ENCODE measurements at regions not wholly inside any gene's neighbourhood (a gene's known extent, or its start where the extent isn't known, plus 50 kb on each side); places are given as distances from the start of the nearest gene placed in this dataset.

DNA sequence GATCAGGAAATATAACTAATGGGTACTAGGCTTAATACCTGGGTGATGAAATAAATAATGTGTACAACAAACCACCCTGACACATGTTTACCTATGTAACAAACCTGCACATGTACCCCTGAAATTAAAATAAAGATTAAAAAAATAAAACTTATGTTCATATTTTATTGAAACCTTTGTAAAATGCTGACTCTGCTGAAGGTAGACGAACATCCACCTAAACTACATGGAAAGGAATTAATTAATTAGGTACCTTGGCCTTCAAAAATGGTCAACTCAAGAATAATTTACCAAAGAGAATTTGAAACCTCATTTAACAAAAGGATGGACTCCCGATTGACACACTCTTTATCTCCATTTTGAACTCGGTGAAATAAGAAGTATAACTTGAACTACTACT lies 152.3 kb upstream of the OR13F1 start:
- TF ChIP-seq, protein P1, sequence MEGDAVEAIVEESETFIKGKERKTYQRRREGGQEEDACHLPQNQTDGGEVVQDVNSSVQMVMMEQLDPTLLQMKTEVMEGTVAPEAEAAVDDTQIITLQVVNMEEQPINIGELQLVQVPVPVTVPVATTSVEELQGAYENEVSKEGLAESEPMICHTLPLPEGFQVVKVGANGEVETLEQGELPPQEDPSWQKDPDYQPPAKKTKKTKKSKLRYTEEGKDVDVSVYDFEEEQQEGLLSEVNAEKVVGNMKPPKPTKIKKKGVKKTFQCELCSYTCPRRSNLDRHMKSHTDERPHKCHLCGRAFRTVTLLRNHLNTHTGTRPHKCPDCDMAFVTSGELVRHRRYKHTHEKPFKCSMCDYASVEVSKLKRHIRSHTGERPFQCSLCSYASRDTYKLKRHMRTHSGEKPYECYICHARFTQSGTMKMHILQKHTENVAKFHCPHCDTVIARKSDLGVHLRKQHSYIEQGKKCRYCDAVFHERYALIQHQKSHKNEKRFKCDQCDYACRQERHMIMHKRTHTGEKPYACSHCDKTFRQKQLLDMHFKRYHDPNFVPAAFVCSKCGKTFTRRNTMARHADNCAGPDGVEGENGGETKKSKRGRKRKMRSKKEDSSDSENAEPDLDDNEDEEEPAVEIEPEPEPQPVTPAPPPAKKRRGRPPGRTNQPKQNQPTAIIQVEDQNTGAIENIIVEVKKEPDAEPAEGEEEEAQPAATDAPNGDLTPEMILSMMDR (IDR thresholded peaks at IDR 0.05; ENCODE audit: insufficient read depth, low read depth, low read length) = no peak
- TF ChIP-seq EZH2 (IDR thresholded peaks at IDR 0.05; ENCODE audit: insufficient read depth, low read length) = no peak
